H1 (cell line): ENCODE measurements at regions not wholly inside any gene's neighbourhood (a gene's known extent, or its start where the extent isn't known, plus 50 kb on each side); places are given as distances from the start of the nearest gene placed in this dataset.

Experiments used
- BACH1 ChIP-seq: IDR thresholded peaks from 2 replicates; pipeline ENCODE4 v1.6.1; 2012; ENCODE audit warnings: low read length, improper control_type of control experiment
- CHD7 ChIP-seq: fragments of 300-600 bp; sonication (generic); IDR thresholded peaks from 2 replicates; pipeline ENCODE4 v1.7.1; 2012; ENCODE audit warnings: low read length, moderate library complexity, mild to moderate bottlenecking, inconsistent platforms; ENCODE audit not compliant: insufficient replicate concordance
- KDM4A ChIP-seq: IDR thresholded peaks from one replicate; pipeline ENCODE4 v1.7.1; 2012; ENCODE audit warnings: low read depth, mild to moderate bottlenecking, moderate library complexity, low read length, inconsistent platforms; ENCODE audit not compliant: severe bottlenecking

GRCh38 chr2:49656853-49657252 lies 502.5 kb upstream of the FSHR start (continued):
- TF ChIP-seq CHD7 (no peak), KDM4A (no peak), BACH1 (no peak)
- TF ChIP-seq, all 59 proteins: peak for 0
